ENCODE measurements at regions not wholly inside any gene's neighbourhood (a gene's known extent, or its start where the extent isn't known, plus 50 kb on each side); places are given as distances from the start of the nearest gene placed in this dataset.

- Histone ChIP-seq H3K4me2 (ENCODE audit: low read length) (no peak overlapping the region), H4K20me1 (ENCODE audit: insufficient read depth) (no peaks in the 10 kb centered on the region), H3K9me2 (ENCODE audit: insufficient read depth) (no peaks in the 10 kb centered on the region), H3K27ac (ENCODE audit: low read depth, low read length) (no peak overlapping the region), H3K4me1 (ENCODE audit: control insufficient read depth in 1 of 2, insufficient read depth in 2 of 2, low read length in 2 of 2) (peaks cover 24 to 26% of the 10 kb centered on the region in 2 experiments), H3K9ac (ENCODE audit: low read length) (no peak overlapping the region), H3K4me3 (replicated peaks in 1 of 2; ENCODE audit: low read depth in 1 of 2, low read length in 2 of 2) (no peak overlapping the region), H3K27me3 (ENCODE audit: insufficient read depth, low read length) (no peaks in the 10 kb centered on the region), H3K36me3 (ENCODE audit: control insufficient read depth in 1 of 2, insufficient read depth in 2 of 2, low read length in 2 of 2) (no peaks in the 10 kb centered on the region), H3K9me3 (ENCODE audit: control insufficient read depth in 1 of 2, insufficient read depth in 1 of 2, low read depth in 1 of 2, low read length in 2 of 2) (no peaks in the 10 kb centered on the region), H2AFZ (ENCODE audit: low read depth, low read length, poor library complexity, severe bottlenecking) (no peak overlapping the region), H3K79me2 (ENCODE audit: insufficient read depth, low read length) (no peaks in the 10 kb centered on the region)
- CTCF ChIA-PET, result no interaction called here
- TF ChIP-seq YY1 (IDR thresholded peaks at IDR 0.05; ENCODE audit: extremely low read depth, insufficient replicate concordance, low read depth, low read length) (no peak), SIN3A (IDR thresholded peaks at IDR 0.05; ENCODE audit: low read depth) (no peak), EGR1 (IDR thresholded peaks at IDR 0.05; ENCODE audit: low read depth) (no peak), ZBTB33 (IDR thresholded peaks at IDR 0.05; ENCODE audit: extremely low read depth, insufficient replicate concordance, low read length) (no peak), SRF (IDR thresholded peaks at IDR 0.05; ENCODE audit: low read depth) (no peak), FOSL1 (IDR thresholded peaks at IDR 0.05; ENCODE audit: low read depth) (no peak)
- DNase-seq (ENCODE audit: low read depth, low spot score), result no peak
- BruUV-seq (replicated peaks), result no TSS peak
- RAD21 ChIA-PET (ENCODE audit: low non-redundant PET in 1 of 2, low total read pairs in 2 of 2, uncharacterized antibody in 2 of 2, unreplicated experiment in 2 of 2), result no interaction called here
- no peak for ATAC-seq
- POLR2A ChIA-PET, result no interaction called here
- intact Hi-C loops (cut with micrococcal nuclease), result no loop called here
Observed at GRCh38 chr6:156715839-156716238, 61.3 kb upstream of the ARID1B start.

GRCh38 chr6:156713548-156713947 lies 63.6 kb upstream of the ARID1B start:
- no peaks in the 10 kb centered on the region for H3K36me3 ChIP-seq (ENCODE audit: control insufficient read depth in 1 of 2, insufficient read depth in 2 of 2, low read length in 2 of 2)
- H3K9me2 ChIP-seq (ENCODE audit: insufficient read depth), result no peaks in the 10 kb centered on the region
- CTCF ChIA-PET, result no interaction called here
- H3K4me3 ChIP-seq (replicated peaks in 1 of 2; ENCODE audit: low read depth in 1 of 2, low read length in 2 of 2), result no peak overlapping the region
- no TSS peak for BruUV-seq (replicated peaks)
- DNase-seq (ENCODE audit: low read depth, low spot score) (no peak), ATAC-seq (no peak)
- H3K4me1 ChIP-seq (ENCODE audit: control insufficient read depth in 1 of 2, insufficient read depth in 2 of 2, low read length in 2 of 2), result peaks cover 3% of the 10 kb centered on the region in 2 experiments
- H3K27ac ChIP-seq (ENCODE audit: low read depth, low read length), result no peak overlapping the region
- intact Hi-C loops (cut with micrococcal nuclease), result no loop called here
- H3K4me2 ChIP-seq (ENCODE audit: low read length), result no peak overlapping the region
- H3K9ac ChIP-seq (ENCODE audit: low read length), result no peak overlapping the region
- RAD21 ChIA-PET (ENCODE audit: low non-redundant PET in 1 of 2, low total read pairs in 2 of 2, uncharacterized antibody in 2 of 2, unreplicated experiment in 2 of 2), result no interaction called here
- H3K27me3 ChIP-seq (ENCODE audit: insufficient read depth, low read length), result no peaks in the 10 kb centered on the region
- no peaks in the 10 kb centered on the region for H3K9me3 ChIP-seq (ENCODE audit: control insufficient read depth in 1 of 2, insufficient read depth in 1 of 2, low read depth in 1 of 2, low read length in 2 of 2)
- H3K79me2 ChIP-seq (ENCODE audit: insufficient read depth, low read length), result no peaks in the 10 kb centered on the region
- no peaks in the 10 kb centered on the region for H4K20me1 ChIP-seq (ENCODE audit: insufficient read depth)
- H2AFZ ChIP-seq (ENCODE audit: low read depth, low read length, poor library complexity, severe bottlenecking), result no peak overlapping the region
- POLR2A ChIA-PET, result no interaction called here
- no peak for TF ChIP-seq MAX (IDR thresholded peaks at IDR 0.05)
- TF ChIP-seq CTCF (IDR thresholded peaks at IDR 0.05 in 2 of 3, conservative IDR thresholded peaks at IDR 0.05 in 1 of 3; ENCODE audit: borderline replicate concordance in 1 of 3, insufficient read depth in 1 of 3, low read depth in 2 of 3, low read length in 2 of 3), result no peak
- no peak for TF ChIP-seq ZFX (IDR thresholded peaks at IDR 0.05)
- TF ChIP-seq EZH2 (IDR thresholded peaks at IDR 0.05), result no peak
- TF ChIP-seq ATF3 (IDR thresholded peaks at IDR 0.05), result no peak
- TF ChIP-seq CEBPB (IDR thresholded peaks at IDR 0.05; ENCODE audit: low read depth), result no peak
- no peak for TF ChIP-seq REST (IDR thresholded peaks at IDR 0.05; ENCODE audit: low read depth)
- no peak for TF ChIP-seq FOSL1 (IDR thresholded peaks at IDR 0.05; ENCODE audit: low read depth)
- TF ChIP-seq ZNF274 (IDR thresholded peaks at IDR 0.05; ENCODE audit: low read depth, low read length), result no peak
